GM21723 (cell line): ENCODE measurements at regions not wholly inside any gene's neighbourhood (a gene's known extent, or its start where the extent isn't known, plus 50 kb on each side); places are given as distances from the start of the nearest gene placed in this dataset.

Experiments used
- ATAC-seq: cut with Tn5 transposase; IDR thresholded peaks from one replicate; pipeline ENCODE4 v1.9.1; 2021; ENCODE audit warnings: mild to moderate bottlenecking, moderate library complexity; ENCODE audit not compliant: unreplicated experiment

- ATAC-seq: no peak
These were observed 395.1 kb downstream of the TRIML1 start for GRCh38 chr4:188534297-188534696.

- ATAC-seq: no peak
These were observed 395.7 kb downstream of the TRIML1 start for GRCh38 chr4:188534917-188535316.

GRCh38 chr4:188536826-188537225, 397.6 kb downstream of the TRIML1 start:
- no peak for ATAC-seq

GRCh38 chr4:188550296-188550695, 411.1 kb downstream of the TRIML1 start:
- ATAC-seq: no peak

GRCh38 chr4:188551156-188551555, 411.9 kb downstream of the TRIML1 start:
- ATAC-seq: no peak

- no peak for ATAC-seq
These were observed 413.6 kb downstream of the TRIML1 start for GRCh38 chr4:188552741-188553275.

- no peak for ATAC-seq
These were observed 415.2 kb downstream of the TRIML1 start for GRCh38 chr4:188554413-188554812.

- no peak for ATAC-seq
These were observed 433.9 kb downstream of the TRIML1 start for GRCh38 chr4:188573104-188573503.

- ATAC-seq: no peak
These were observed 439.4 kb downstream of the TRIML1 start for GRCh38 chr4:188578657-188579056.

- ATAC-seq: no peak
These were observed 456.8 kb downstream of the TRIML1 start for GRCh38 chr4:188596021-188596420.

GRCh38 chr4:188603646-188604045, 464.4 kb downstream of the TRIML1 start:
- ATAC-seq: no peak

- no peak for ATAC-seq
These were observed 467.4 kb downstream of the TRIML1 start for GRCh38 chr4:188606635-188607034.

GRCh38 chr4:188611143-188611542, 471.9 kb downstream of the TRIML1 start:
- no peak for ATAC-seq

GRCh38 chr4:188612659-188613058, 473.4 kb downstream of the TRIML1 start:
- no peak for ATAC-seq

- ATAC-seq: no peak
These were observed 474.7 kb downstream of the TRIML1 start for GRCh38 chr4:188613976-188614375.

- ATAC-seq: no peak
These were observed 480.4 kb downstream of the TRIML1 start for GRCh38 chr4:188619456-188620149.

- no peak for ATAC-seq
These were observed 481.4 kb downstream of the TRIML1 start for GRCh38 chr4:188620608-188621007.

- ATAC-seq: no peak
These were observed 484.1 kb downstream of the TRIML1 start for GRCh38 chr4:188623314-188623854.

- no peak for ATAC-seq
These were observed 485.1 kb downstream of the TRIML1 start for GRCh38 chr4:188624370-188624769.

GRCh38 chr4:188627892-188628291, 488.7 kb downstream of the TRIML1 start:
- ATAC-seq: no peak

GRCh38 chr4:188639479-188640100, 500.3 kb downstream of the TRIML1 start:
- ATAC-seq: no peak

GRCh38 chr4:188647820-188648370, 508.7 kb downstream of the TRIML1 start:
- no peak for ATAC-seq
